Heart right ventricle (tissue), 16 donors: ENCODE measurements at regions not wholly inside any gene's neighbourhood (a gene's known extent, or its start where the extent isn't known, plus 50 kb on each side); places are given as distances from the start of the nearest gene placed in this dataset.

ENCODE experiments used
- ATAC-seq, 8 donors: fragments of 200-7000 bp; cut with Tn5 transposase; one replicate each; pipeline ENCODE4 v1.9.1; 2020; ENCODE audit warnings: mild to moderate bottlenecking in 8 of 8, moderate library complexity in 8 of 8, moderate number of reproducible peaks in 1 of 8
- DNase-seq, 2 donors: peaks; one replicate each; pipeline ENCODE4 v3.0.0-alpha.2; 2020
- H3K27ac ChIP-seq, 10 donors: fragments of 200-600 bp; sonication (generic) in 2 of 10; one replicate each; pipeline versions ENCODE4 v1.5.0 to v1.8.0; 2020 to 2022; ENCODE audit warnings: mild to moderate bottlenecking in 3 of 10
- H3K27me3 ChIP-seq, 7 donors: fragments of 200-600 bp; one replicate each; pipeline ENCODE4 v1.8.0; 2021 to 2022; ENCODE audit warnings: mild to moderate bottlenecking in 2 of 7
- H3K36me3 ChIP-seq, 9 donors: fragments of 200-600 bp; sonication (generic) in 1 of 9; one replicate each; pipeline versions ENCODE4 v1.5.0 to v1.8.0; 2020 to 2022; ENCODE audit warnings: mild to moderate bottlenecking in 2 of 9
- H3K4me1 ChIP-seq, 9 donors: fragments of 200-600 bp; sonication (generic) in 1 of 9; one replicate each; pipeline versions ENCODE4 v1.5.0 to v1.8.0; 2020 to 2022; ENCODE audit warnings: mild to moderate bottlenecking in 4 of 9
- H3K4me3 ChIP-seq, 10 donors: fragments of 200-600 bp; sonication (generic) in 2 of 10; one replicate each; pipeline versions ENCODE4 v1.5.0 to v1.8.0; 2020 to 2022; ENCODE audit warnings: mild to moderate bottlenecking in 7 of 10, moderate library complexity in 2 of 10
- H3K9me3 ChIP-seq, 11 donors: fragments of 200-600 bp in 10 of 11; sonication (generic) in 2 of 11; one replicate each; pipeline versions ENCODE4 v1.5.0 to v1.8.0; 2013 to 2022; ENCODE audit warnings: mild to moderate bottlenecking in 2 of 11, control low read depth in 1 of 11, moderate library complexity in 1 of 11
- WGBS, 2 donors: extraction: QIAGEN DNeasy Blood & Tissue Kit; methylation state at CpG; one replicate each; pipeline ENCODE4 v1.1.7; 2013; ENCODE audit warnings: inconsistent platforms in 1 of 2; 5-methylcytosine and 5-hydroxymethylcytosine counted together
- intact Hi-C, 10 donors: fragments of 100-400 bp; cut with DNase I; formaldehyde crosslinking; loops; one replicate each; pipeline versions ENCODE4 v1.11.1 to v1.14.2; 2022
- TF ChIP-seq, protein P1 (sequence below), 9 donors: fragments of 200-600 bp; sonication (generic) in 2 of 9; IDR thresholded peaks; one replicate each; pipeline versions ENCODE4 v1.5.0 to v1.8.0; 2021 to 2022; ENCODE audit warnings: antibody characterized with exemption in 9 of 9, mild to moderate bottlenecking in 5 of 9, moderate library complexity in 1 of 9
- donor health status: Arrhythmogenic right ventricular cardiomyopathy.
- donor health status: ischemic (EF 13 %, LVEDD 7.1; RV severe dilation, severe dysfunction).
- donor health status: healthy with polysubstance abuse.
- donor health status: DM: no; HTN: yes; CAD: no.
- donor health status: DM: no; HTN: no; CAD: no.
- donor health status: ischemic (EF 25% LVEDD 6.9; RV normal size, moderate dysfunction).
- donor health status: ischemic (EF 25% LVEDD 5.7; RV mildly dilated, moderate dysfunction).
- donor health status: healthy.
- donor health status: DM: yes; HTN: yes; CAD: no.
- donor health status: Ischemic cardiomyopathy.
- donor health status: ischemic (EF 35%, LVEDD 5.7; RV mildly dilated, moderate dysfunction).
- donor health status: nonischemic (EF 11% LVEDD 7.7; RV severe dilation, severe dysfunction).
- donor health status: DM: yes; HTN: yes; CAD: no.
- donor health status: PGD.
- donor health status: ischemic (EF 29% LVEDD 5.4; RV normal size, mild dysfunction).
- donor health status: nonischemic (EF 23%, LVEDD 6.1; RV moderate dilation, normal function).

DNA sequence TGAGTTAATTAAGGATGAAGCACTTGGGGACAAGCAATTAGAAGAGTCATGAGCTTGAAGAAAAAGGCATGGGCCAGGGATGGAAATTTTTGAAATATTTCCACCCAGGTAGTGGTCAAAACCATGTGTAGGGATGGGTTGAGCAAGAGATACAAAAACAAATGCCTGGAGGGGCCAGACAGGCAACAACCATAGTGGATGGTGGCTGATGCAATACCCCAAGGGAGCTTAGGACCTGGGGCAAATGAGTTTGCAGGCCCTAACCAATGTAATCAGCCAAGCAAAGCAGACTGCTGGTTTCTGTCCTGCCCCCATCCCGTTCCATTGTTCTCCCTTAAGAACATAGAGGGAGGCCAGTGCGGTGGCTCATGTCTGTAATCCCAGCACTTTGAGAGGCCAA lies 119.1 kb upstream of the FGGY start:
- TF ChIP-seq, protein P1, sequence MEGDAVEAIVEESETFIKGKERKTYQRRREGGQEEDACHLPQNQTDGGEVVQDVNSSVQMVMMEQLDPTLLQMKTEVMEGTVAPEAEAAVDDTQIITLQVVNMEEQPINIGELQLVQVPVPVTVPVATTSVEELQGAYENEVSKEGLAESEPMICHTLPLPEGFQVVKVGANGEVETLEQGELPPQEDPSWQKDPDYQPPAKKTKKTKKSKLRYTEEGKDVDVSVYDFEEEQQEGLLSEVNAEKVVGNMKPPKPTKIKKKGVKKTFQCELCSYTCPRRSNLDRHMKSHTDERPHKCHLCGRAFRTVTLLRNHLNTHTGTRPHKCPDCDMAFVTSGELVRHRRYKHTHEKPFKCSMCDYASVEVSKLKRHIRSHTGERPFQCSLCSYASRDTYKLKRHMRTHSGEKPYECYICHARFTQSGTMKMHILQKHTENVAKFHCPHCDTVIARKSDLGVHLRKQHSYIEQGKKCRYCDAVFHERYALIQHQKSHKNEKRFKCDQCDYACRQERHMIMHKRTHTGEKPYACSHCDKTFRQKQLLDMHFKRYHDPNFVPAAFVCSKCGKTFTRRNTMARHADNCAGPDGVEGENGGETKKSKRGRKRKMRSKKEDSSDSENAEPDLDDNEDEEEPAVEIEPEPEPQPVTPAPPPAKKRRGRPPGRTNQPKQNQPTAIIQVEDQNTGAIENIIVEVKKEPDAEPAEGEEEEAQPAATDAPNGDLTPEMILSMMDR (IDR thresholded peaks at IDR 0.05), result no peak
- Histone ChIP-seq H3K4me3 (no peak overlapping the region), H3K27ac (peak overlapping the region in 4 of 10 donors; percentile 6 to 37 (median 12)), H3K27me3 (no peaks in the 10 kb centered on the region), H3K36me3 (no peaks in the 10 kb centered on the region), H3K4me1 (peaks cover 0 to 25% (median 0%) of the 10 kb centered on the region in 9 donors), H3K9me3 (peaks cover 0 to 6% (median 0%) of the 10 kb centered on the region in 11 donors)
- ATAC-seq, result no peak
- no peak for DNase-seq
- whole genome bisulfite sequencing, 2 donors, result 100% methylated on average over 2 of the region's 2 CpGs
- intact Hi-C loops, result no loop called here

- Histone ChIP-seq H3K4me1 (peaks cover 0 to 23% (median 0%) of the 10 kb centered on the region in 9 donors), H3K27me3 (no peaks in the 10 kb centered on the region), H3K27ac (peak overlapping the region in 5 of 10 donors; percentile 12 to 37 (median 13)), H3K36me3 (no peaks in the 10 kb centered on the region), H3K4me3 (no peak overlapping the region), H3K9me3 (peaks cover 0 to 6% (median 0%) of the 10 kb centered on the region in 11 donors)
- 64 to 67% methylated on average over 4 of the region's 4 CpGs for WGBS, 2 donors
- DNase-seq (peak; percentile 21 to 39), ATAC-seq (peak; percentile 57 to 94 (median 83))
- TF ChIP-seq, protein P1 (IDR thresholded peaks at IDR 0.05), result no peak
- intact Hi-C loops, result no loop called here
These were observed 118.3 kb upstream of the FGGY start for GRCh38 chr1:59178339-59179187.

- H3K9me3 ChIP-seq, result peaks cover 0 to 6% (median 0%) of the 10 kb centered on the region in 11 donors
These were observed 117.2 kb upstream of the FGGY start for GRCh38 chr1:59179673-59180072.

DNA sequence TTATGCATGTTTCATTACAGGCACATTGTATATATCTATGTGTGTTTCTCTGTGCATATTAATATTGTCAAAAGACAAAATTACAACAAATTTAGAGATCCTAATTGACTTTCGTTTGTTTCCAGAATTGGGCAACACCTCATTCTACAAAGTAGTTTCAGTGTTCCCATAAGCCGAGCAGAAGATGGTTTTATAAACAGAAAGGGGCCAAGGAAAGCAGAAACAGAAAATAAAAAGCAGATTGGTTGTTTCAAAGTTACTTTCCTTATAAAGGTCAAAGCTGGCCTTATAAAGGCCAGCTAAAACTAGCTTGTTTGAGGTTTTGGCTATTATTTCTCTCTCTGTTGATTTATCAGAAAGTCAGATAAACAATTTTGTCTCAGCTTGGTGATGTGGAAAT lies 116.2 kb upstream of the FGGY start:
- no peak for ATAC-seq
- WGBS, 2 donors, result 65 to 79% methylated on average over 2 of the region's 2 CpGs
- DNase-seq, result no peak
- H3K27me3 ChIP-seq, result no peaks in the 10 kb centered on the region
- intact Hi-C loops, result loop anchor here in 1 of 10 donors (10.0 kb wide), 1 partner anchor 94 kb away; no protein-coding TSS in a partner anchor
- peaks cover 0 to 23% (median 0%) of the 10 kb centered on the region in 9 donors for H3K4me1 ChIP-seq
- H3K9me3 ChIP-seq, result peaks cover 0 to 6% (median 0%) of the 10 kb centered on the region in 11 donors
- H3K4me3 ChIP-seq, result no peak overlapping the region
- peak overlapping the region in 4 of 10 donors; percentile 15 to 57 (median 31) for H3K27ac ChIP-seq
- no peaks in the 10 kb centered on the region for H3K36me3 ChIP-seq
- TF ChIP-seq, protein P1 (IDR thresholded peaks at IDR 0.05), result no peak

More at GRCh38 chr1:59179673-59180072, 117.2 kb upstream of the FGGY start:
- intact Hi-C loops, result loop anchor here in 1 of 10 donors (10.0 kb wide), 1 partner anchor 95 kb away; no protein-coding TSS in a partner anchor
- Histone ChIP-seq H3K4me1 (peaks cover 0 to 23% (median 0%) of the 10 kb centered on the region in 9 donors), H3K36me3 (no peaks in the 10 kb centered on the region), H3K4me3 (no peak overlapping the region), H3K27me3 (no peaks in the 10 kb centered on the region), H3K27ac (peak overlapping the region in 2 of 10 donors; percentile 13 to 57)
- 27 to 35% methylated on average over 1 of the region's 1 CpG for WGBS, 2 donors
- TF ChIP-seq, protein P1 (IDR thresholded peaks at IDR 0.05), result no peak
- peak in 1 of 8 donors; percentile 17 for ATAC-seq
- DNase-seq, result no peak
